HG02938 (cell line): ENCODE measurements at regions not wholly inside any gene's neighbourhood (a gene's known extent, or its start where the extent isn't known, plus 50 kb on each side); places are given as distances from the start of the nearest gene placed in this dataset.
"Not testable (repeated sequence)": the region's sequence is repeated elsewhere in the genome, so short reads cannot be mapped to it uniquely, and the experiment has no call there.

Experiments used
- ATAC-seq: cut with Tn5 transposase; IDR thresholded peaks from one replicate; pipeline ENCODE4 v1.9.1; 2021; ENCODE audit warnings: mild to moderate bottlenecking, moderate library complexity; ENCODE audit not compliant: unreplicated experiment

- not testable (repeated sequence) for ATAC-seq
Measured at GRCh38 chr1:178674559-178674958, 50.5 kb upstream of the RALGPS2 start.
